Hematopoietic multipotent progenitor cell treated with erythropoietin and hydrocortisone succinate and interleukin-3 and kit ligand, for 15 days (in vitro differentiated cells): ENCODE measurements at regions not wholly inside any gene's neighbourhood (a gene's known extent, or its start where the extent isn't known, plus 50 kb on each side); places are given as distances from the start of the nearest gene placed in this dataset.

ENCODE experiments used
- DNase-seq: peaks from one replicate; pipeline ENCODE4 v3.0.0-alpha.2; 2015; ENCODE audit warnings: low spot score

DNA sequence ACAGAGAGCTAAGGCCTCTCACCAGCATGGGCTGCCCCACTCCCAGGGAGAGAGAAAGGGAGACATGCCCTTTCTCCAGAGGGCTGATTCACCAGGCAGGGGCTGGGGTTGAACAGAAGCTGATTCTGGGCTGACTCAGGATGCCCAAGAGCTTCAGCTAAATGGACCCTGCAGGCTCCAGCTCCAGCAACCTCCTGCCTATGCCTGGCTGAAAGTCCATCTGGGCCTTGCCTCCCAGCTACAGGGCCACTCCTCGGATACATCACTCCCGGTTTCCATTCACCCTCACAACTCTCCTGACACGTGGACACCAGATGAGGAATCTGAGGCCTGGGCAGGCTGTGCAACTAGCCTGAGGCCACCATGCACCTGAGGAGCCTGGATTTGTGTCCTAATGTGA lies 215.5 kb downstream of the BUD13 start:
- DNase-seq = no peak

DNA sequence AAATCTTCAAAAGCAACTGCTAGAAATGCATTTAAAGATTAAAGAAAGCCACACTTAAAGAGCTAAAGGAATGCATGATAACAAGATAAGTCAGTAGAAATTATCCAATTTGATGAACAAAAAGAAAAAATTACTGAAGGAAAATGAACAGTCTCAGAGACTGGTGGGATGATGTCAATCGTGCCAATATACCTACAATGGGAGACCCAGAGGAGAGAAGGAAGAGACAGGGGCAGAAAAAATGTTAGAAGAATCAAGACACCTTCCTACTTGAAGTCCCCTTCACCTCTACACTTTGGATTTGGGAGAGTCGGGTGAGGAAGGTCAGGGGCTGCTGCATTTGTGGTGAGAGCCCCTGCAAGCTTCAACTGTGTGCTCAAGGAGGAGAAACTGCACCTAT lies 216.3 kb downstream of the BUD13 start:
- no peak for DNase-seq

DNA sequence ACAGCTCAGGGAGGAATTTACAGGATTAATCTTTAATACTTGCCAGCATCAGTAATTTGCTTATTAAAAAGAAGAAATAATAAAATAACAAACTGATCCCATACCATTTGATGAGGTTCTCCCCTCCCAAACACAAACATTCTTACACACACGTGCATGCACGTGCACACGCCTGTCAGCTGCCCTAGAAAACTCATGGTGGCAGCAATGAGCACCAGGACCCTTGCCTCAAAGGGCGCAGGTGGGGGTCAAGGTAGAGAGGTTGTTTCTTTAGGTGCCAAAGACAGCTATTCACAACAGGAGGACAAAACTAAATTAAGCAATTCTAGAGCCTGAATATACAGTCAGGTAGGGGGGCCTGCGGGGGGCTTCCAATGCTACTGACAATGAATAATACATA lies 219.3 kb downstream of the BUD13 start:
- no peak for DNase-seq

DNA sequence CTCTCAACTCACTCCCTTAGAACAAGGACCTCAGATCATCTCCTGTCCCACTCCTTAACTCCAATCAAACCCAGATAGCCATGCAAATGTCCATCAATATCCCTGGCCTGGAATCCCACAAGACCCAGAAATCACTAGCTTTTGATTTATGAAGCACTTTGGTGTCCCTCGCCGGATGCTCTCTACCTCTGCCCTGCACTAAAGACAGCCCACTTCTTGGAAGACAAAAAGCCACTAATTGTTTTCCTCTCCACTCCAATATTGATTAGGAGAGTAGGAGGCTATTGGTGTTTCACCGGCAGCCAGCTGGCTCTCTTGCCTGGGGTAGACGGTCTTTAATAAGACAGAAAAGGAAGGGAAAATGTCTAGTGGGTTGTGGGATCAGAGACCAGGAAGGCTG lies 221.2 kb downstream of the BUD13 start:
- DNase-seq = no peak

DNA sequence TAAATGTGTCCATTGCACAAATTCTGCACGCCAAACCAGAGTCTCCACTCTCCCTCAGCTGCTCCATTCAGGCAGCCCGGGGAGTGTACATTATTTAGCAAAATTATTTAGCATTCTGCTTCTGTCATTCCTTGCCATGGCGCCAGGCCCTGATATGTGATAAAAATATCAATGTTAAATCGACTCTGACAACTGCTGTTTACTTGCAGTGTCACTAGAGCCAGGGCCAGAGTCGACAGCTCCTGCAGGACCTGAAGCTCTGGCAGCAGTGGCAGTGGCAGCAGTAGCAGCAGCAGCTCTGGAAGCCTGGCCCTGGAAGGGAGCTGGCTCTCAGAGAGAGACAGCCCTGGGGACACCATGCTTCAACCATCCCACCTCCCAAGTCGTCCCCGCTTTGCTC lies 224.5 kb downstream of the BUD13 start:
- DNase-seq = no peak

DNA sequence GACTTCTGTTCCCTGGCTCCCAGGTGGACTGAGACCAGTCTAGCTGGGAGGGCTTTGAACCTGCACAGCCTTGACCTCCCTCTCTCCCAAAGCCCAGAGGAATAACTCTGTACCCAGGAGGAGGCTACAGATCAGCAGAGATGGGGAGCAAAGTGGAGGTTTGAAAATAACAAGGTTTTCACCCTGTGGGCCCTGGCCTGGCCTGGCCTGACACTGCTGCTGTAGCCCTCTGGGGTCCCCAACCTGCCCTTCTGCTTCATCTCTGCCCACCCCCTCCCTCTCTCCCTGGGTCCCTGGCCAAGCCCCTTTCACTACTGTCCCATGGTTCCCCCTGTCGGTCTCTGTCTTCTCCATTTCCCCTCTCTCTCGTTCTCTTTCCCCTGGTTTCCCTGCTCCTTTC lies 225.2 kb downstream of the BUD13 start:
- DNase-seq = no peak

DNA sequence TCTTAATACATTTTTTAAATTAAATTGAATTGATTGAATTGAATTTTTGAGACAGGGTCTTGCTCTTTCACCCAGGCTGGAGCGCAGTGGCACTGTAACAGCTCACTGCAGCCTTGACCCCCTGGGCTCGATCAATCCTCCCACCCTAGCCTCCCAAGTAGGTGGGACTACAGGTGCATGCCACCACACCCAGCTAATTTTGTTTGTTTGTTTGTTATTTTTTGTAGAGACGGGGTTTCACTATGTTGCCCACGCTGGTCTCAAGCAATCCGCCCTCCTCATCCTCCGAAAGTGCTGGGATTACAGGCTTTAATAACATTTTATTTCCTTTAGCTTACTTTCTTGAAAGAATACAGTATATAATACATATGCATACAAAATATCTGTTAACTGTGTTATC lies 226.9 kb downstream of the BUD13 start:
- DNase-seq = no peak

DNA sequence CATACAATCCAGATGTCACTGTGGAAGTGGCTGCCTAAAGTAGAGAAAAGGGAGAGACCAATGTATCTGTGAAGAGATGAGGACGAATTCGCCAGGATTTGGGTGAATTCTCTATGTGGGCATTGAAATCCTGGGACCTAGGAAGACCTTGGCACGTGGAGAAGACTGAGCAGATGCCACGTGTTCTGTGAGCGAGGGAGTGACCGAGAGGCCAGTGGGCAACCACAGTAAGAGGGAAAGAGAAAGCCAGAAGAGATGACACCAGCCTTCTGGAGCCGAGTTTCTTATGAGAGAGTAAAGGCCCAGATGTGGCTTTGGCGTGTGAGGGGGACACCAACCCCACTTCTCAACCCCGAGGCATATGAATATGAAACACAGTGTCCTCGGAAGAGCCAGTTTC lies 228.1 kb downstream of the BUD13 start:
- no peak for DNase-seq

DNA sequence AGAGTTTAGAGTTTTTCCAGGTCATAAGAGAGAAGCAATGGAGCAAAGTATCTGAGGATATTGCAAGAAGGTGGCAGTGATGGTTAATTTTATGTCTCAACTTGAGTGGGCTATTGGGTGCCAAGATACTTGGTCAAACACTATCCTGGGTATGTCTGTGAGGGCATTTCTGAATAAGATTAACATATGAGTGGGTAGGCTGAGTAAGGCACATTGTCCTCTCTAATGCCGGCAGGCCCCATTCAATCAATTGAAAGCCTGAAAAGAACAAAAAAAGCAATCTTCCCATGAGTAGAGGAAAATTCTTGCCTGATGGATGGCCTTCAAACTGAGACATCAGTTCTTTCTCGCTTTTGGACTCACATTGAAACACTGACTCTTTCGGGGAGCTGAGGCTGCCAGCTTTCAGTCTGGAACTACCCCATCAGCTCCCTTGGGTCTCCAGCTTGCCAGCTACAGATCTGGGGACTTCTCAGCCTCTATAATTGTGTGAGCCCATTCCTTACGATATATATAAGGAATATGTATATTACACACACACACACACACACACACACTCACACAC lies 228.8 kb downstream of the BUD13 start:
- no peak for DNase-seq

DNA sequence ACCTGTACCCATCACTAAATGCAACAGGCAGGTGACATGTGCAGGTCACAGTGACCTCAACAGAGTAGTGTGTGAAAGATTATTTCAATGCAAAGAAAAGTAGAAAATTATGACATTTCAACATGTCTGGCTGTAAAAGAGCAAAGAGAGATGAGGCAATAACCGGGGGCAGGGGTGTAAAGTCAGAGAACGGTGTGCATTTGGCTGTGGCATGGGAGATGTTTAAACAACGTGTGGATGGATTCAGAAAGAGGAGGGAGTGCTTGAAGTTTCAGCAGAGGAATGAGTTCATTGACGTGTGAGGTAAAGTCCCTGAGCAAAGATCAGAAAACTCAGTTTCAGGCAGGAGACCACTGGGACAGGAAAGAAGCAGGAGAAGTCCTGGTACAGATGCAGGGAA lies 229.7 kb downstream of the BUD13 start:
- no peak for DNase-seq

DNA sequence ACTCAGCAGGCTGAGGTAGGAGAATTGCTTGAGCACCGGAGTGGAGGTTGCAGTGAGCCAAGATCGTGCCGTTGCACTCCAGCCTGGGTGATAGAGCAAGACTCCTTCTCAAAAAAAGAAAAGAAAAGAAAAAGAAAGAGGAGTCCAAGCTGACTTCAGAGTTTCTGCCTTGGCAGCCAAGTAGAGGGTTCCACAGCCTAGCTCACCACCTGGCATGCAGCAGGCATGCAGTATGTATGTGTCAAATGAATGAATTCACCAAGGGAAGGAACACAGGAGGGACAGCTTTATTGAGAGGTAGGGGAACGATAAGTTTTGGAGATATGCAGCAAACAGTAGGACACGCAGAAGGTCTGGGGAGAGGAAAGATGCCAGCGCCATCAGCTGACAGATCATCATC lies 230.4 kb downstream of the BUD13 start:
- DNase-seq = no peak

DNA sequence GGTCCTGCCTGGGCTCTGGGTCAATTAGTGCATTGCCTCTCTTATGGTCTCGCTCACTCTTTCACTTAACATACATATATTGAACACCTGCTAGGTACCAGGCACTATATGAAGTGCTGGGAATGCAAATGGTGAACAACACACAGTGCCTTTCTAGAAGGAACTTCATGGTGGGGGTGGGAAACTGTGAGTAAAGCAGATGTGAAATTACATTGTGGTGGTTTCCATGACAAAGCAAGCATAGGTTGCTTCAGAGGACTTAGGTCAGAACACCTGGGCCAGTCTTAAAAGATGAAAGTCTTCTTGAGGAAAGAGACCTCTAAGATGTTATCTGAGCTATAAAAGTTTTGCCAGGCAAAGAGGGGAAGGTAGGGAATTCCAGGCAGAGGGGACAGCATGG lies 231.3 kb downstream of the BUD13 start:
- no peak for DNase-seq

DNA sequence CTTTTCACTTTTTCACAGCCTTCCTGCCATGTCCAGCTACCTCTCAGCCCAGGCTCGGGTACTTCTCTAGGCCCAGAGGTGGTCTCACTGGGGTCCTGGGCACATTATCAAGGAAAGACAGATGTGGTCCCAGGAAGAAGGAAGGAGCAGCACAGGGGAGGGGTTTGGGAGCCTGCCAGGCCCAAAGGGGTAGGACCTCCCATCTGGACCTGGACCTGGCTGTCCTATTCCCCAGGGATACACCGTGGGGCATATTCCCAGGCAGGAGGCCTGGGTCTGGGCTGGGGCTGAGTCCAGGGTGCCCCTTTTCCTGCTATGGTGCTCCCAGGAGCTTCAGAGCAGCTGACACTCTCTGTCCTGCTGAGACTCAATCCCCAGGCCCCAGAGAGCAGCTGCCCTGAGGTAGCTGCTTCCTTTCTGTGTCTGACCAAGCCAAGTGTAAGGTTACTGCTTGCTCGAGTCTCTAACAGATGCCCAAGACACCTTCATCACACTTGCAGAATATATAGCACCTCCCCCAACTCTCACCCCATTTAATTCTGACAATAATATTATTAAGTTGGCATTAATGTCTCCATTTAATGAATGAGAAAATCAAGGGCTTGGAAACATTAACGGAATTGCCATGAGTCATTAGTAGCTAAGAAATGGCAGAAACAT lies 232.0 kb downstream of the BUD13 start:
- no peak for DNase-seq

DNA sequence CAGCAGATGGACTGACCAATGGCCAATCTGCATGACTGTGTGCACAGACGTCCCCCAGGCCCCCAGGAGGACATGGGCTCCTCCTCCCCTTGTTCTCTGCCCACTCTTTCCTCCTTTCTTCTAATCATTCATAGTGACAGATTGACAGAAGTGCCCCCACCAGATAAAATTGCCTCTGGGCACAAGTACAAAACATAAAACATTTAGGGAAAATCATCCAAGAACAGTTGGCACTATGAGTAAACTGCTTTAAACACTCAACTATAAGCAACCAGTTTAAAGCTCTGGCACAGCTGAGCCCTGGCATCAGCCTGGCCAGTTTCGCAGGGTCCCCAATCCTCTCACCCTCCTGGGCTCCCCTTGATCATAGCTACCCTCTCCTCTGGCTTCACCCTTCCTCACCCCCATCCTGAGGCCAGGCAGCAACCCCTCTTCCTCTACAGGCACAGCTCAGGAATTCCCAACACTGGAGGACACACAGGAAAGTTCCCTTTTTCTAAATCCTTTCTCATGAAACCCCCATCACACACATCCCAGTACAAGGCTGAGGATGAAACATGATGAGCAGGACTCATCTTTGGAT lies 232.9 kb downstream of the BUD13 start:
- no peak for DNase-seq

DNA sequence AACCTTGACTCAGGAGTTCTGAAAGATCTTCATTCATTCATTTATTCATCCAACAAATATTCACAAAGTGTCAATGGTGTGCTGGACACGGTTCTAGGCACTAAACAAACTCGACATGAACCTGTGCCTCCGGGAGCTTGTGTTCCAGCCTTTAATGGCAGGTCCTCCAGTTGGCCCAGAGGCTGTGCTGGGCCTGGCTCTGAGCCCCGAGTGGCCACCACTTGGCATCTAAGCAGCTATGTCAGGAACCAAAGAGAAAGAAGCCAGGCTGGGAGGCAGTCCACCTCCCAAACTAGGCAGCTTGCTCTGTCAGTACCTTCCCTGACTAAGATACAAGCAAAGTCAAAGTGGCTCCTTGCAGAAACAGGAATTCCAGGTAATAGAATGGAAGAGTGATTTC lies 233.6 kb downstream of the BUD13 start:
- DNase-seq = no peak

DNA sequence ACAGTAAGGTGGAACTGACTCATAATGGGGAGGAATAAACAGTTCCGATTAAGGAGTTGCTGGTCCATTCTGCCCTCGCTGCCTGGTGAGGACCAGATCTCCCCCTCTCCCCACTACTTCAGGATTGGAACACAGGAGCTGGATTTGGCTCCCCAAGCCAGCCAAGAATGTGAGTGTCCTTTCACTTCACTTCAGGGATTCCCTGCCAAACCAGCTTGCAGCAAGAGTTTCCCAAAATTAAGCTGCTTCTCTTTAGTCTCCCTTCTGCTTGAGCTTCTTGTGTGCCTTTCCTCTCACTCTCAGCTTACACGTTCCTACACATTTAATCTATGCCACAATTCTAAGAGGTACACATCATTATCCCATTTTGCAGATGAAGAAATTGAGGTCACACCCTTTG lies 234.1 kb downstream of the BUD13 start:
- DNase-seq = no peak

DNA sequence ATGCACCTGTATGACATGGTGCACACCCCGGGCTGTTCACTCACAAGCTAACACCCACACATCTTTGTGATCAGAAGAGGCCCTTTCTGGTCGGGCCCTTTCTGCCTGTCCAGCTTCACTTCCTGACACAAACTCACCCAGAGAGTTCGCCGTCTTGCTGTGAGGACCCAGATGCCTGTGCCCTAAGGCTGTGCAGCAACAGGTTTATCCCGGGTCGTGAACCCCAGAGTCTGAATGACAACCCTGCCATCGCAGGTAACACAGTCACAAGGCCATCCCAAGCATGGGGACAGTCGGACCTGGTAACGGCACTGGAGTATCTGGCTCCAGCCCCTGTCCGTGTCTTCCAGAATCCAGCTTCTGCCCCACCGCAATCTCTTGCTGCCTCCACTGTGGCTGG lies 235.1 kb downstream of the BUD13 start:
- DNase-seq = no peak

DNA sequence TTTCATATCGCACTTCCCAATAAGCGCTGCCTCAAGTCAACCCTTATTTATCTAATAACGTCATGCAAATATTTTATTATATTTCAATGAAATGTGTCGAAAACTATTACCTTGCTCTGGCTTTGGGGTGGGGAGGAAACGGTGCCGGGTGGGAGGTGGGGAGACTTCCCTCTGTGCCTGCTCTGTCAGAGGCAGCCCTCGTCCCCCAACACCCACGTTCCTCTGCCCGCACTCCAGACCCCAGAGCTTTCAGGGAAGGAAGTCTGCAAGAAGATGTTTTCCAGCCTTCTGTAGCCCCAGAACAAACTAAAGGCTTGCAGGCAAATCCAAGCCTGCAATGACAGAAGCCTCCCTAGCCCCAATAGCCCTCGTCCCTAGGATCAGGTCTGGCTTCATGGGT lies 235.7 kb downstream of the BUD13 start:
- DNase-seq = no peak

DNA sequence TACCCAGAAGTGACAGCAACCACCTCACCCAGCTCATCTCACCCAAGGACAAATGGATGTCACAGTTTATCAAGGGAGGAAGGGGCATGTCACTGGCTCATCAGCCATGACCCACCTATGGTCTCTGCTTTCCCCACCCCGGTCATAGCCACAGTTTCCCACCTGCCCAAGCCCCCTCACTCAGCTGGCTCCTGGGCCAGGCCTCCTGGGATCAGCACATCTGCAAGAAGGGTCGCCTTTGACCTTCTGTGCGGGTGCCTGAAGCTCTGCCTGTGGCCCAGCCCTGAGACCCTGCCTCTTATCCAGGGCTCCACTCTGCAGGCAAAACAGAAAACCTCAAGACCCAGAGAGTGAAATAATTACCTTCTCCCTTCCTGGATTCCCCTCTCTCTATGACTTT lies 236.4 kb downstream of the BUD13 start:
- DNase-seq = no peak

DNA sequence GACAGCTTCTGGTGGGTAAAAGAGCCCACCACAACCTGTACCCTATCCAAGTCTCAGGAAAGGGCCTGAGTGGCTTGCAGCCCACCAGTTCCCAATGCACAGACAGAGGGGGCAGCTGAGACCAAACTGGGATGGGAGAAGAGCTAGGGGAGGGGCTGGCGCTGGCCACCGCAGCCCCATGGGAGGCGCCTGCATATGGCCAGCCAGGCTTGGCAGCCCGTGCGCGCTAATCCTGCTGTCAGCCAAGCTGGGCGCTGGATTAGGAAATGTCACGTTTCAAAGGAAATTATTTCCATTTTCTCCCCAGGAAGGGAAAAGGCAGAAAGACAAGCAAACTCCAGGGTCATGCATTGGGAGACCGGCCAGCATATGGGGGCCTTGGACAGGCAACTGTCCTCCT lies 236.8 kb downstream of the BUD13 start:
- no peak for DNase-seq

DNA sequence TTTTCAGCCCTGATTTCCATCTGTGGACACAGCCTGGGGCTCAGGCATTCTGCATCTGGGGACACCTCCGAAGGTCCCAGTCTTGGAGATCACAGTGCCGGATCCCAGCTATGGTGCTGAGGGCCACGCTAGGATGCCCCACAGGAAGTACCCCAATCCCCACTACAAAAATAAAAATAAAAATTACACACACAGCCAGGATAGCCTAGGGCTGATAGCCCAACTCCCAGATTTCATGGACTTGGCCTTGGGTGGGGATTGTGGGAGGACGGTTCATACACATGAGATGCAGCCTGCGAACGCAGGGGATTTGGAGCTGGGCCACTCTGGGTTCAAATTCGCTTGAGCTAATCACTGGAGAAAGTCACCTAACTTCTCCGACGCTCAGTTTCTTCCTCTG lies 237.7 kb downstream of the BUD13 start:
- DNase-seq = no peak

DNA sequence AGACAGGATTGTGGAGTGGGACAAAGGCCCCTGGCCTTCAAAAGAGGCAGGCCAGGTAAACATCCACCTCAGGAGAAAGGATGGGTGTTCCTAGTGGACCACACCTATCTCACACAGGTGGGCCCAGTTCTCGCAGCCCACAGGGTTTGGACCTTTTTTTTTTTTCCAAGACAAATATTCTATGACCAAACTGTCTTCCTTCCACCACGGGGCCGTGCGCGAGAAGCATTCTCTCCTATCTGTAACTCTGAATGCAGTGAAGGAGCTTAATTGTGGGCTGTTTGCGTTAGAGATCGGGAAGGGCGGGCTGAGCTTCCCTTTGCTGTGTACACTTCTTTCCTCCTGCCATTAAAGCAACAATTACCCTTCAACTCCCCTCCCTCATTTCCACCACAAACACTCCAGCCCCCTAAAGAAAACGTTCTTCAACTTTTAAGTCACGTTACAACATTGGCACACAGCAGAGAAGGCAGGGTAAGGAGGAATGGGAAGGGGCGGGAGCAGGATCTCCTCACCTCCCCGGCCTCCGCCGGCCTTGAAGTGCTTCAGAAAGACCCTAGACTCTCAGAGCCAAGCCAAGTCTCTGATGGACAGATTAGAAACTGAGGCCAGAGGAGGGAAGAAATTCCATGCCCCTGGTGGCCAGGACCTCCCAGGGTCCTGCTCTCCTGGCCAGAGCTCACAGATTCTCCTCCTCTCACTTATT lies 238.4 kb downstream of the BUD13 start:
- DNase-seq = no peak

DNA sequence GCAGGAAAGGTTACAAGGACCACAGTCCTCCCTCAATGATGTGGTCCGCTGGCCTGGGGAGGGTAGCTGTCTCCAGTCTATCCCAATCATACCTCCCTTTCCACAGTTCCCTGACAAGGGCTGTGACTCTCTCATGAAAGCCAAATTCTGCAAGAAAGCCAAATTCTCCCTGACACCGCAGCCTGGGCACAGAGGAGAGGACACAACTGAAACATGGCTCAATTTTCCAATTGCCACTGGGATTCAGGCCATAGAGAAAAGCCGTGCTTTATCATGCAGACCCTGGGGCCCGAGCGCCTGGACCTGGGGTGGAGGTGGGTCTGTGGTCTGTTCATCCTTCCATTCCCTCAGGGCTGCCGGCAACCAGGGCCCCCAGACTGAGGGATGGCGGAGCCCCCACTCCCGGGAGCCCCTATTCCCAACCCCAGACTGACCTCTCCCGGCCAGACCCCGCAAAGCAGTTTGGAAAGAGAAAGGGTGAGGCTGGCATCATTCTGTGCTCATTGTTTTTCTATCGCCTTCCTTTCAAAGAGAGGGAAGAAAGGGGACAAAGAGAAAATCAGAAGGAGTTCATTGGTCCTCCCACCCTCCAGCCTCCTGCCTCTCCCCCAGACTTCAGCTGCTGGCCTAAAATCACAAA lies 239.5 kb downstream of the BUD13 start:
- no peak for DNase-seq
